ENCODE measurements at regions not wholly inside any gene's neighbourhood (a gene's known extent, or its start where the extent isn't known, plus 50 kb on each side); places are given as distances from the start of the nearest gene placed in this dataset.

GRCh38 chr2:239852272-239852671 lies 172.9 kb downstream of the NDUFA10 start:
- Histone ChIP-seq H3K9me1 (ENCODE audit: control insufficient read depth, extremely low read depth, insufficient read depth, low read length) (no peaks in the 10 kb centered on the region), H3K4me2 (ENCODE audit: control insufficient read depth, extremely low read depth, insufficient read depth, low read depth, low read length) (no peak overlapping the region), H3K4me1 (ENCODE audit: control insufficient read depth, extremely low read depth, insufficient read depth, low read length) (no peaks in the 10 kb centered on the region), H3K36me3 (ENCODE audit: control insufficient read depth in 2 of 2, extremely low read depth in 1 of 2, insufficient read depth in 2 of 2, low read length in 2 of 2) (no peaks in the 10 kb centered on the region), H3K9ac (ENCODE audit: control insufficient read depth, extremely low read depth, insufficient read depth, low read length) (no peak overlapping the region), H3K27ac (ENCODE audit: control insufficient read depth, insufficient read depth, low read length) (no peak overlapping the region), H2AFZ (ENCODE audit: control insufficient read depth, low read length) (no peak overlapping the region), H4K20me1 (ENCODE audit: control insufficient read depth, extremely low read depth, insufficient read depth, low read length) (no peaks in the 10 kb centered on the region), H3K4me3 (ENCODE audit: control insufficient read depth in 2 of 3, extremely low read depth in 1 of 3, insufficient read depth in 2 of 3, low read depth in 1 of 3, low read length in 3 of 3) (no peak overlapping the region), H3K9me3 (ENCODE audit: control insufficient read depth, low read depth, low read length) (no peaks in the 10 kb centered on the region), H3K79me2 (ENCODE audit: control insufficient read depth, insufficient read depth, low read length) (no peaks in the 10 kb centered on the region), H3K27me3 (ENCODE audit: control insufficient read depth, extremely low read depth, insufficient read depth, low read length) (no peaks in the 10 kb centered on the region)
- dilution Hi-C loops (cut with MboI; ENCODE audit: extremely low pct_ligation_motif_present, low sequenced_read_pairs) = no loop called here
- DNase-seq (ENCODE audit: low read depth, low spot score) (no peak), FAIRE-seq (no peak)
- no peak for TF ChIP-seq EZH2 (IDR thresholded peaks at IDR 0.05; ENCODE audit: low read length)
- TF ChIP-seq CTCF (optimal IDR thresholded peaks at IDR 0.05 in 1 of 3, IDR thresholded peaks at IDR 0.05 in 1 of 3, conservative IDR thresholded peaks at IDR 0.05 in 1 of 3; ENCODE audit: extremely low read depth in 1 of 3, insufficient read depth in 2 of 3, low read length in 3 of 3) = no peak

DNA sequence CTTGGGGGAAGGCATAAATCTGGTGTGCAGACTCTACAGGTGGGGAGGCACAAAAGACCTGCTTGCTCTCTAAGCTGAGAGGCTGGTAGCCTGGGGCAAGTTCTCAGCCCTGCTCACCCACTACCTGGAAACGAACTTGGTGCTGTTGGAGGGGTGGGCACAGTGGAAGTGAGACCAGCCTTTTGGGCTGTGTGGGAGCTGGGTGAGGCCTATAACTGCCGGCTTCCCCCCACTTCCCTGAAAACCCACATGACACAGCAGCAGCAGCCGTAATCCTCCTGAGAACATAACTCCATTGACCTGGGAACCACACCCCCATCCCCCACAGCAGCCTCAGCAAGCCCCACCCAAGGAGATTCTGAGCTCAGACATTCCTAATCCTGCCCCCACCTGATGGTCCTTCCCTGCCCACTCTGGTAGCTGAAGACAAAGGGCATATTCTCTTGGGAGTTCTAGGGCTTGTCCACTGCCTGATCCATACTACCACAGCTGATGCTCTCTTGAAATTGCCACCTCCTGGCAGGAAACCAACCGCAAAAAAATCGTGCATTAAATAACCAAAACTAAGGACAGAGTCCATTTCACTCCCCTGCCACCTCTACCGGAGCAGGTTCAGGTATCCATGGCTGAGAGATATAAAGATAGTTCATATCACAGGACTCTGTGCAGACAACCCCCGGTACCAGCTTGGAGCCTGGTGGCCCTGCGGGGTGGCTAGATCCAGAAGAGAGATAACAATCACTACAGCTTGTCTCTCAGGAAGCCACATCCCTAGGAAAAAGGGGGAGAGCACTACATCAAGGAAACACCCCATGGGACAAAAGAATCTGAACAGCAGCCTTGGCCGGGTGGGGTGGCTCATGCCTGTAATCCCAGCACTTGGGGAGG lies 178.1 kb downstream of the NDUFA10 start:
- Histone ChIP-seq H4K20me1 (ENCODE audit: control insufficient read depth, extremely low read depth, insufficient read depth, low read length) (no peaks in the 10 kb centered on the region), H3K4me2 (ENCODE audit: control insufficient read depth, extremely low read depth, insufficient read depth, low read depth, low read length) (no peak overlapping the region), H3K9me3 (ENCODE audit: control insufficient read depth, low read depth, low read length) (no peaks in the 10 kb centered on the region), H3K36me3 (ENCODE audit: control insufficient read depth in 2 of 2, extremely low read depth in 1 of 2, insufficient read depth in 2 of 2, low read length in 2 of 2) (no peaks in the 10 kb centered on the region), H3K4me1 (ENCODE audit: control insufficient read depth, extremely low read depth, insufficient read depth, low read length) (no peaks in the 10 kb centered on the region), H3K9me1 (ENCODE audit: control insufficient read depth, extremely low read depth, insufficient read depth, low read length) (no peaks in the 10 kb centered on the region), H3K9ac (ENCODE audit: control insufficient read depth, extremely low read depth, insufficient read depth, low read length) (no peak overlapping the region), H2AFZ (ENCODE audit: control insufficient read depth, low read length) (no peak overlapping the region), H3K27ac (ENCODE audit: control insufficient read depth, insufficient read depth, low read length) (no peak overlapping the region), H3K4me3 (ENCODE audit: control insufficient read depth in 2 of 3, extremely low read depth in 1 of 3, insufficient read depth in 2 of 3, low read depth in 1 of 3, low read length in 3 of 3) (no peak overlapping the region), H3K27me3 (ENCODE audit: control insufficient read depth, extremely low read depth, insufficient read depth, low read length) (no peaks in the 10 kb centered on the region), H3K79me2 (ENCODE audit: control insufficient read depth, insufficient read depth, low read length) (no peaks in the 10 kb centered on the region)
- DNase-seq (ENCODE audit: low read depth, low spot score) (no peak), FAIRE-seq (no peak)
- dilution Hi-C loops (cut with MboI; ENCODE audit: extremely low pct_ligation_motif_present, low sequenced_read_pairs) = no loop called here
- TF ChIP-seq EZH2 (IDR thresholded peaks at IDR 0.05; ENCODE audit: low read length) (no peak), CTCF (optimal IDR thresholded peaks at IDR 0.05 in 1 of 3, IDR thresholded peaks at IDR 0.05 in 1 of 3, conservative IDR thresholded peaks at IDR 0.05 in 1 of 3; ENCODE audit: extremely low read depth in 1 of 3, insufficient read depth in 2 of 3, low read length in 3 of 3) (no peak)

Measured in keratinocyte (primary cell).